Smooth muscle cell (in vitro differentiated cells): ENCODE measurements at regions not wholly inside any gene's neighbourhood (a gene's known extent, or its start where the extent isn't known, plus 50 kb on each side); places are given as distances from the start of the nearest gene placed in this dataset.

Experiments
- DNase-seq: peaks from one replicate; lab custom pipeline; 2025; ENCODE audit not compliant: unreplicated experiment; lab: John Stamatoyannopoulos, UW
- H2AFZ ChIP-seq: fragments of 200-600 bp; sonication (generic); 2 replicates; pipeline ENCODE4 v1.6.0; 2016; ENCODE audit warnings: antibody characterized with exemption, low read depth, mild to moderate bottlenecking
- H3F3A ChIP-seq: fragments of 200-600 bp; sonication (generic); 2 replicates; pipeline ENCODE4 v1.6.0; 2017; ENCODE audit warnings: antibody characterized with exemption, low read depth
- H3K27ac ChIP-seq: fragments of 200-600 bp; sonication (generic); 2 replicates; pipeline ENCODE4 v1.5.1; 2016; ENCODE audit warnings: low read depth, mild to moderate bottlenecking
- H3K27me3 ChIP-seq: fragments of 200-600 bp; sonication (generic); 2 replicates; pipeline ENCODE4 v1.6.1; 2016; ENCODE audit warnings: low read depth, mild to moderate bottlenecking
- H3K36me3 ChIP-seq: fragments of 200-600 bp; sonication (generic); 2 replicates; pipeline ENCODE4 v1.5.1; 2016; ENCODE audit warnings: low read depth
- H3K4me1 ChIP-seq: fragments of 200-600 bp; sonication (generic); 2 replicates; pipeline ENCODE4 v1.5.1; 2016; ENCODE audit warnings: low read depth
- H3K4me2 ChIP-seq: fragments of 200-600 bp; sonication (generic); 2 replicates; pipeline ENCODE4 v1.6.0; 2016; ENCODE audit warnings: mild to moderate bottlenecking
- H3K4me3 ChIP-seq: fragments of 200-600 bp; sonication (generic); 2 replicates; pipeline ENCODE4 v1.5.1; 2016; ENCODE audit warnings: mild to moderate bottlenecking
- H3K79me2 ChIP-seq: fragments of 200-600 bp; sonication (generic); 2 replicates; pipeline ENCODE4 v1.6.0; 2016; ENCODE audit warnings: low read depth, mild to moderate bottlenecking
- H3K9ac ChIP-seq: fragments of 200-600 bp; sonication (generic); 2 replicates; pipeline ENCODE4 v1.6.0; 2016; ENCODE audit warnings: low read depth
- H3K9me3 ChIP-seq: fragments of 200-600 bp; sonication (generic); replicated peaks from 2 replicates; pipeline ENCODE4 v1.5.1; 2016; ENCODE audit warnings: low read depth
- H4K20me1 ChIP-seq: fragments of 200-600 bp; sonication (generic); 2 replicates; pipeline ENCODE4 v1.6.0; 2016; ENCODE audit warnings: low read depth
- WGBS: methylation state at CpG from one replicate; pipeline ENCODE4 v1.1.7; 2016; ENCODE audit warnings: low lambda C conversion rate; 5-methylcytosine and 5-hydroxymethylcytosine counted together
- TF ChIP-seq, protein P1 (sequence below): fragments of 200-600 bp; sonication (generic); IDR thresholded peaks from 2 replicates; pipeline ENCODE4 v1.5.1; 2017; ENCODE audit warnings: borderline replicate concordance, mild to moderate bottlenecking, antibody characterized with exemption; ENCODE audit not compliant: insufficient read depth, poor library complexity, severe bottlenecking

DNA sequence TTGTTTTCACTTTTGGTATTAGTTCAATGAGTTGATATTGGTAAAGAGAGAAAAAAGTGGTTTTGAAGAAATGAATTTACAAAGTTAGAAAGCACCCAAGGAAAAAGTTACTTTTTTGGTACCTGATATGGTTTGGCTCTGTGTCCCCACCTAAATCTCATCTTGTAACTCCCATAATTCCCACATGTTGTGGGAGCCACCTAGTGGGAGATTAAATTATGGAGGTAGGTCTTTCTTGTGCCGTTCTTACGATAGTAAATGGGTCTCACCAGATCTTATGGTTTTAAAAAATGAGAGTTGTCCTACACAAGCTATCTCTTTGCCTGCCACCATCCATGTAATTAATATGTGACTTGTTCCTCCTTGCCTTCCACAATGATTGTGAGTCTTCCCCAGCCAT lies 965.6 kb upstream of the NRXN1 start:
- TF ChIP-seq, protein P1, sequence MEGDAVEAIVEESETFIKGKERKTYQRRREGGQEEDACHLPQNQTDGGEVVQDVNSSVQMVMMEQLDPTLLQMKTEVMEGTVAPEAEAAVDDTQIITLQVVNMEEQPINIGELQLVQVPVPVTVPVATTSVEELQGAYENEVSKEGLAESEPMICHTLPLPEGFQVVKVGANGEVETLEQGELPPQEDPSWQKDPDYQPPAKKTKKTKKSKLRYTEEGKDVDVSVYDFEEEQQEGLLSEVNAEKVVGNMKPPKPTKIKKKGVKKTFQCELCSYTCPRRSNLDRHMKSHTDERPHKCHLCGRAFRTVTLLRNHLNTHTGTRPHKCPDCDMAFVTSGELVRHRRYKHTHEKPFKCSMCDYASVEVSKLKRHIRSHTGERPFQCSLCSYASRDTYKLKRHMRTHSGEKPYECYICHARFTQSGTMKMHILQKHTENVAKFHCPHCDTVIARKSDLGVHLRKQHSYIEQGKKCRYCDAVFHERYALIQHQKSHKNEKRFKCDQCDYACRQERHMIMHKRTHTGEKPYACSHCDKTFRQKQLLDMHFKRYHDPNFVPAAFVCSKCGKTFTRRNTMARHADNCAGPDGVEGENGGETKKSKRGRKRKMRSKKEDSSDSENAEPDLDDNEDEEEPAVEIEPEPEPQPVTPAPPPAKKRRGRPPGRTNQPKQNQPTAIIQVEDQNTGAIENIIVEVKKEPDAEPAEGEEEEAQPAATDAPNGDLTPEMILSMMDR: no peak
- no peaks in the 10 kb centered on the region for H3K36me3 ChIP-seq
- no peaks in the 10 kb centered on the region for H3F3A ChIP-seq
- H3K4me2 ChIP-seq: no peak overlapping the region
- H3K4me1 ChIP-seq: no peaks in the 10 kb centered on the region
- H3K27ac ChIP-seq: no peak overlapping the region
- no peaks in the 10 kb centered on the region for H3K79me2 ChIP-seq
- no peaks in the 10 kb centered on the region for H3K27me3 ChIP-seq
- no peak overlapping the region for H3K4me3 ChIP-seq
- DNase-seq: no peak
- no peaks in the 10 kb centered on the region for H4K20me1 ChIP-seq
- no peaks in the 10 kb centered on the region for H3K9me3 ChIP-seq
- H2AFZ ChIP-seq: no peak overlapping the region
- no peak overlapping the region for H3K9ac ChIP-seq
- WGBS: 88% methylated on average over 2 of the region's 2 CpGs

DNA sequence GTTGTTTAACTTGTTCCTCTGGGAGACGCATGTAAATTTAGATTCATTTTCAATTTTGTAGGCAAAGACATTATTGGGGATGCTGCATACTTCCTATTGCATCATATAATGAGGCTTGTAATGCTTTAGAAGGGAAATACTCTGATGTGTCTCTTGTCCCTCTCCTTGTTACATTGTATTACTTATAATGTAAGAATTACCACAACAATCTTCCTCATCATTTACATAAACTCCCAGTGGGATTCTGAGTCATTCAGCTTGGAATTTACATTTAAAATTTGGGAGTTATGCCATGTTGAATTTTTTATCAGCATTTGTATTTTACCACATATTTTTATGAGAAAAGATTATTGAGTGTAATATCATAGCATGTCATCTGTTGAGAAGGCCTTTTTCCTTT lies 963.4 kb upstream of the NRXN1 start:
- H3K36me3 ChIP-seq: no peaks in the 10 kb centered on the region
- H3K9ac ChIP-seq: no peak overlapping the region

DNA sequence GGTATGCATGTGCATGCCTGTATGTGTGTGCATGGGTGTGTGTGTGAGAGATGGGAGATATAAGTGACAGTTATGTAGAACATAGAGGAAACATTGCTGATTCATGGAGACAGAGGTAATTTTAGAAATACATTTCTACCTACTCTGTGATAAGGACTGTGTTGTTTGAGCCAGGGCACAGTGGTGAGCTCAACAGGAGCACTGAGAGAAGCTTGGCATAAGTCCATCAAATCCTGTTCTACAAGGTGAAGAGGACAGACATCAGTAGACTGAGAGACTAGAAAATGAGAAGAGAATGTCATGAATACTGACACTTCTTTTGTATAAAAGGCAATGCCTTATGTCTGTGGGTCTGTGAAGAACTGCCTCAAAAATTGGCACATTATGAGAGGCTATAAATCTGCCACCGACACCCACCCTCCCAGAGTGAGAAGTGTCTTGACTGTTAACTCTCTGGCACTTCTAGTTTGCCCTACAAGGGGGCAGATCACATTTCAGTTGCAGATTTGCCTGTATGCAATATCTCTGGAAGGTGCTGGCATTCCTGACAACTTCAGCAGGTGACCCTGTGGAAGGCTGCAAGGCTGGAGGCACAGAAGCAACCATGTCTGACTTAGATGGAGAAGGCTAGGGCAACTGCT lies 962.3 kb upstream of the NRXN1 start:
- Histone ChIP-seq H3K9me3 (no peaks in the 10 kb centered on the region), H4K20me1 (no peaks in the 10 kb centered on the region), H3K27ac (no peak overlapping the region), H3K4me3 (no peak overlapping the region), H2AFZ (no peak overlapping the region), H3K4me1 (no peaks in the 10 kb centered on the region), H3K36me3 (no peaks in the 10 kb centered on the region), H3K4me2 (no peak overlapping the region), H3F3A (no peaks in the 10 kb centered on the region), H3K79me2 (no peaks in the 10 kb centered on the region), H3K9ac (no peak overlapping the region), H3K27me3 (no peaks in the 10 kb centered on the region)
- 96% methylated on average over 1 of the region's 1 CpG for WGBS
- no peak for DNase-seq
- TF ChIP-seq, protein P1: no peak

More for the DNA sequence above, 963.4 kb upstream of the NRXN1 start:
- peak overlapping the region; percentile 20 for H2AFZ ChIP-seq
- TF ChIP-seq, protein P1: no peak
- no peaks in the 10 kb centered on the region for H3K27me3 ChIP-seq
- H3K27ac ChIP-seq: no peak overlapping the region
- no peaks in the 10 kb centered on the region for H3K9me3 ChIP-seq
- no peaks in the 10 kb centered on the region for H4K20me1 ChIP-seq
- no peak overlapping the region for H3K4me3 ChIP-seq
- DNase-seq: no peak
- WGBS: 96% methylated on average over 1 of the region's 1 CpG
- H3K4me2 ChIP-seq: no peak overlapping the region
- H3F3A ChIP-seq: no peaks in the 10 kb centered on the region
- no peaks in the 10 kb centered on the region for H3K4me1 ChIP-seq
- H3K79me2 ChIP-seq: no peaks in the 10 kb centered on the region

DNA sequence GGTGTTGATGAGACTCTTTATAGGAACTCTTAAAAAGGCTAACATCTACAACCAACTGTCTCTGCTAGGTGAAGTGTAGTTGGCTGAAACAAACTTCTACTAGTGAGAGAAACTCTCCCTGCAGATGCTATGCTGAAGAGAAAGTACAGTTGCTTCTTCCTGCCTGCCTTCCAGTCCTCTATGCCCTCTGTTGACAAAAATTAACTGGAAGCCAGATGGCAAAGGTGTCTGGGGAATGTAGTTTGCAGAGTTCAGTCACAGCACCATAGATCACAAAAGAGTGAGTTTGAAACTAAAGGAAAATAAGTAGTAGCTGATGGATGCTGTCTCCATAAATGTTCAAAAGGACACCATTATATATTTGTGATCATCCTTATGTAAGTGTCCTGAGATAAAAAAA lies 958.8 kb upstream of the NRXN1 start:
- DNase-seq: no peak
- Histone ChIP-seq H3K4me3 (no peak overlapping the region), H3K4me2 (no peak overlapping the region), H3K4me1 (no peaks in the 10 kb centered on the region), H4K20me1 (no peaks in the 10 kb centered on the region), H3K36me3 (no peaks in the 10 kb centered on the region), H3K79me2 (no peaks in the 10 kb centered on the region), H3F3A (no peaks in the 10 kb centered on the region), H3K27ac (no peak overlapping the region), H3K27me3 (no peaks in the 10 kb centered on the region), H3K9me3 (no peaks in the 10 kb centered on the region), H3K9ac (no peak overlapping the region), H2AFZ (no peak overlapping the region)
- TF ChIP-seq, protein P1: no peak
